SK-N-SH (cell line): ENCODE measurements at regions not wholly inside any gene's neighbourhood (a gene's known extent, or its start where the extent isn't known, plus 50 kb on each side); places are given as distances from the start of the nearest gene placed in this dataset.

ENCODE experiments used
- EZH2phosphoT487 ChIP-seq: fragments of 200-600 bp; sonication (generic); IDR thresholded peaks from 2 replicates; pipeline ENCODE4 v1.6.1; 2017; ENCODE audit warnings: low read depth, mixed run types, mild to moderate bottlenecking, antibody characterized with exemption, moderate library complexity, borderline replicate concordance
- RFX5 ChIP-seq: IDR thresholded peaks from 2 replicates; pipeline ENCODE4 v1.6.1; 2012; ENCODE audit warnings: mild to moderate bottlenecking, improper control_type of control experiment, low read length
- RXRA ChIP-seq: IDR thresholded peaks from 2 replicates; pipeline ENCODE4 v1.4.0; 2012; ENCODE audit warnings: low read depth, mild to moderate bottlenecking, borderline replicate concordance
- SIN3A ChIP-seq: IDR thresholded peaks from 2 replicates; pipeline ENCODE4 v1.6.1; 2012; ENCODE audit warnings: low read depth, mild to moderate bottlenecking, low read length, moderate library complexity, borderline replicate concordance
- TAF1 ChIP-seq: IDR thresholded peaks from 2 replicates; pipeline ENCODE4 v1.6.1; 2012; ENCODE audit warnings: low read depth, mild to moderate bottlenecking, low read length, moderate library complexity, borderline replicate concordance
- TCF12 ChIP-seq: IDR thresholded peaks from 2 replicates; pipeline ENCODE4 v1.4.0; 2012
- TEAD4 ChIP-seq: IDR thresholded peaks from 2 replicates; pipeline ENCODE4 v1.4.0; 2012; ENCODE audit warnings: mild to moderate bottlenecking, borderline replicate concordance; ENCODE audit not compliant: insufficient read depth
- YY1 ChIP-seq: IDR thresholded peaks from 2 replicates; pipeline ENCODE4 v1.4.0; 2012; ENCODE audit warnings: low read depth, mild to moderate bottlenecking
- TF ChIP-seq, protein P1 (sequence below): fragments of 200-600 bp; sonication (generic); IDR thresholded peaks from 2 replicates; pipeline ENCODE4 v1.6.1; 2017; ENCODE audit warnings: antibody characterized with exemption, mild to moderate bottlenecking, moderate library complexity

GRCh38 chr1:93735722-93736121 is 54.1 kb upstream of the BCAR3 start:
- no peak for TF ChIP-seq RXRA
- 0 out of 2 replicates have a peak, but pooled peaks have one; percentile 23 for TF ChIP-seq TEAD4
- TF ChIP-seq TCF12: peak; percentile 70
- TF ChIP-seq, protein P1, sequence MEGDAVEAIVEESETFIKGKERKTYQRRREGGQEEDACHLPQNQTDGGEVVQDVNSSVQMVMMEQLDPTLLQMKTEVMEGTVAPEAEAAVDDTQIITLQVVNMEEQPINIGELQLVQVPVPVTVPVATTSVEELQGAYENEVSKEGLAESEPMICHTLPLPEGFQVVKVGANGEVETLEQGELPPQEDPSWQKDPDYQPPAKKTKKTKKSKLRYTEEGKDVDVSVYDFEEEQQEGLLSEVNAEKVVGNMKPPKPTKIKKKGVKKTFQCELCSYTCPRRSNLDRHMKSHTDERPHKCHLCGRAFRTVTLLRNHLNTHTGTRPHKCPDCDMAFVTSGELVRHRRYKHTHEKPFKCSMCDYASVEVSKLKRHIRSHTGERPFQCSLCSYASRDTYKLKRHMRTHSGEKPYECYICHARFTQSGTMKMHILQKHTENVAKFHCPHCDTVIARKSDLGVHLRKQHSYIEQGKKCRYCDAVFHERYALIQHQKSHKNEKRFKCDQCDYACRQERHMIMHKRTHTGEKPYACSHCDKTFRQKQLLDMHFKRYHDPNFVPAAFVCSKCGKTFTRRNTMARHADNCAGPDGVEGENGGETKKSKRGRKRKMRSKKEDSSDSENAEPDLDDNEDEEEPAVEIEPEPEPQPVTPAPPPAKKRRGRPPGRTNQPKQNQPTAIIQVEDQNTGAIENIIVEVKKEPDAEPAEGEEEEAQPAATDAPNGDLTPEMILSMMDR: peak; percentile 57
- no peak for TF ChIP-seq TAF1
- TF ChIP-seq SIN3A: no peak
- no peak for TF ChIP-seq RFX5
- no peak for TF ChIP-seq EZH2phosphoT487
- TF ChIP-seq YY1: no peak
